K562 (cell line): ENCODE measurements at regions not wholly inside any gene's neighbourhood (a gene's known extent, or its start where the extent isn't known, plus 50 kb on each side); places are given as distances from the start of the nearest gene placed in this dataset.

ENCODE experiments used
- ARID3A ChIP-seq: IDR thresholded peaks from 2 replicates; pipeline ENCODE4 v1.6.1; 2012; ENCODE audit warnings: low read depth, low read length, improper control_type of control experiment, borderline replicate concordance
- BCOR ChIP-seq: fragments of 450-650 bp; IDR thresholded peaks from 2 replicates; pipeline ENCODE4 v1.6.1; 2016
- CREB3 ChIP-seq: fragments of 450-650 bp; conservative IDR thresholded peaks from 2 replicates; pipeline ENCODE4 v1.6.1; 2016; ENCODE audit warnings: missing genetic modification characterization, low read depth, mild to moderate bottlenecking, missing compliant biosample characterization, moderate library complexity
- FOXJ3 ChIP-seq: sonication (generic); formaldehyde crosslinking; IDR thresholded peaks from 2 replicates; pipeline ENCODE4 v1.4.0; 2020; ENCODE audit warnings: mild to moderate bottlenecking, missing genetic modification reagents
- FOXK2 ChIP-seq, 2 experiments: fragments of 450-650 bp; IDR thresholded peaks in 1 of 2; conservative IDR thresholded peaks in 1 of 2; 2 replicates each; pipeline ENCODE4 v1.6.1; 2016; ENCODE audit warnings: low read depth in 2 of 2, mild to moderate bottlenecking in 1 of 2
- FOXP1 ChIP-seq: sonication (generic); formaldehyde crosslinking; IDR thresholded peaks from 2 replicates; pipeline ENCODE4 v1.8.0; 2022; ENCODE audit warnings: mild to moderate bottlenecking, missing genetic modification reagents
- KLF13 ChIP-seq: fragments of 450-650 bp; IDR thresholded peaks from 2 replicates; pipeline ENCODE4 v1.6.1; 2016; ENCODE audit warnings: missing genetic modification characterization, low read depth, mild to moderate bottlenecking, missing compliant biosample characterization, moderate library complexity, borderline replicate concordance
- NCOA6 ChIP-seq: fragments of 450-650 bp; IDR thresholded peaks from 2 replicates; pipeline ENCODE4 v1.6.1; 2017; ENCODE audit warnings: mild to moderate bottlenecking
- NFE2L1 ChIP-seq: fragments of 450-650 bp; IDR thresholded peaks from 2 replicates; pipeline ENCODE4 v1.6.1; 2016; ENCODE audit warnings: missing genetic modification characterization, low read depth, mild to moderate bottlenecking, missing compliant biosample characterization, moderate library complexity, borderline replicate concordance
- STAT6 ChIP-seq: sonication (generic); formaldehyde crosslinking; IDR thresholded peaks from 2 replicates; pipeline ENCODE4 v1.8.1; 2023; ENCODE audit warnings: mild to moderate bottlenecking, missing genetic modification reagents
- TARDBP ChIP-seq: fragments of 450-650 bp; IDR thresholded peaks from 2 replicates; pipeline ENCODE4 v1.6.1; 2016

- TF ChIP-seq CREB3 (tag) = no peak
- no peak for TF ChIP-seq TARDBP
- no peak for TF ChIP-seq STAT6 (CRISPR knock-in tag)
- no peak for TF ChIP-seq NCOA6
- TF ChIP-seq FOXJ3 (CRISPR knock-in tag) = no peak
- no peak for TF ChIP-seq FOXK2 (conservative IDR thresholded peaks at IDR 0.05 in 1 of 2, IDR thresholded peaks at IDR 0.05 in 1 of 2; ENCODE audit: low read depth in 2 of 2)
- TF ChIP-seq KLF13 (tag) = no peak
- TF ChIP-seq BCOR = no peak
- no peak for TF ChIP-seq NFE2L1 (tag)
- TF ChIP-seq FOXP1 (CRISPR knock-in tag) = no peak
- TF ChIP-seq ARID3A = no peak
Measured at GRCh38 chr9:110083866-110084265, 124.1 kb downstream of the C9orf152 start.
